Heart left ventricle (tissue), 16 donors: ENCODE measurements at regions not wholly inside any gene's neighbourhood (a gene's known extent, or its start where the extent isn't known, plus 50 kb on each side); places are given as distances from the start of the nearest gene placed in this dataset.

Source experiments
- ATAC-seq, 4 donors: fragments of 200-7000 bp; cut with Tn5 transposase; one replicate each; pipeline ENCODE4 v1.9.1; 2020 to 2022; ENCODE audit warnings: moderate library complexity in 4 of 4, mild to moderate bottlenecking in 3 of 4, moderate number of reproducible peaks in 1 of 4
- DNase-seq, 5 donors: peaks; one replicate each; pipeline ENCODE4 v3.0.0-alpha.2; 2020
- H3K27ac ChIP-seq, 12 donors: fragments of 200-600 bp; sonication (generic) in 4 of 12; one replicate each; pipeline versions ENCODE4 v1.5.0 to v1.8.0; 2016 to 2022; ENCODE audit warnings: mild to moderate bottlenecking in 2 of 12
- H3K27me3 ChIP-seq, 9 donors: fragments of 200-600 bp; sonication (generic) in 2 of 9; one replicate each; pipeline versions ENCODE4 v1.5.1 to v1.8.0; 2016 to 2022; ENCODE audit warnings: mild to moderate bottlenecking in 3 of 9
- H3K36me3 ChIP-seq, 9 donors: fragments of 200-600 bp; sonication (generic) in 2 of 9; one replicate each; pipeline versions ENCODE4 v1.5.0 to v1.8.0; 2018 to 2022; ENCODE audit warnings: mild to moderate bottlenecking in 2 of 9
- H3K4me1 ChIP-seq, 12 donors: fragments of 200-600 bp; sonication (generic) in 4 of 12; one replicate each; pipeline versions ENCODE4 v1.5.0 to v1.8.0; 2016 to 2022; ENCODE audit warnings: mild to moderate bottlenecking in 3 of 12
- H3K4me3 ChIP-seq, 12 donors: fragments of 200-600 bp; sonication (generic) in 4 of 12; one replicate each; pipeline versions ENCODE4 v1.5.0 to v1.8.0; 2017 to 2022; ENCODE audit warnings: mild to moderate bottlenecking in 9 of 12, moderate library complexity in 4 of 12
- H3K9me3 ChIP-seq, 12 donors: fragments of 200-600 bp; sonication (generic) in 4 of 12; one replicate each; pipeline versions ENCODE4 v1.5.0 to v1.8.0; 2016 to 2022; ENCODE audit warnings: mild to moderate bottlenecking in 1 of 12
- POLR2A ChIP-seq, 2 donors: fragments of 450-650 bp; IDR thresholded peaks; one replicate each; pipeline ENCODE4 v1.6.1; 2017; ENCODE audit warnings: antibody characterized with exemption in 2 of 2, mild to moderate bottlenecking in 2 of 2, moderate library complexity in 2 of 2
- WGBS, 4 donors: extraction: QIAGEN DNeasy Blood & Tissue Kit in 2 of 4; methylation state at CpG; one replicate each; pipeline versions ENCODE4 v1.1.5 to v1.1.7; 2013 to 2018; 5-methylcytosine and 5-hydroxymethylcytosine counted together
- intact Hi-C, 10 donors: fragments of 100-400 bp; cut with DNase I; formaldehyde crosslinking; loops; one replicate each; pipeline versions ENCODE4 v1.11.1 to v1.14.2; 2022
- TF ChIP-seq, protein P1 (sequence below), 12 donors: fragments of 200-600 bp; sonication (generic) in 4 of 12; IDR thresholded peaks; one replicate each; pipeline versions ENCODE4 v1.5.0 to v1.8.0; 2018 to 2022; ENCODE audit warnings: antibody characterized with exemption in 12 of 12, mild to moderate bottlenecking in 5 of 12
- donor health status: ischemic (EF 13 %, LVEDD 7.1; RV severe dilation, severe dysfunction).
- donor health status: healthy with polysubstance abuse.
- donor health status: DM: no; HTN: yes; CAD: no.
- donor health status: DM: no; HTN: no; CAD: no.
- donor health status: ischemic (EF 25% LVEDD 6.9; RV normal size, moderate dysfunction).
- donor health status: ischemic (EF 25% LVEDD 5.7; RV mildly dilated, moderate dysfunction).
- donor health status: healthy.
- donor health status: DM: yes; HTN: yes; CAD: no.
- donor health status: ischemic (EF 35%, LVEDD 5.7; RV mildly dilated, moderate dysfunction).
- donor health status: nonischemic (EF 11% LVEDD 7.7; RV severe dilation, severe dysfunction).
- donor health status: DM: yes; HTN: yes; CAD: no.
- donor health status: PGD.
- donor health status: ischemic (EF 29% LVEDD 5.4; RV normal size, mild dysfunction).
- donor health status: nonischemic (EF 23%, LVEDD 6.1; RV moderate dilation, normal function).

DNA sequence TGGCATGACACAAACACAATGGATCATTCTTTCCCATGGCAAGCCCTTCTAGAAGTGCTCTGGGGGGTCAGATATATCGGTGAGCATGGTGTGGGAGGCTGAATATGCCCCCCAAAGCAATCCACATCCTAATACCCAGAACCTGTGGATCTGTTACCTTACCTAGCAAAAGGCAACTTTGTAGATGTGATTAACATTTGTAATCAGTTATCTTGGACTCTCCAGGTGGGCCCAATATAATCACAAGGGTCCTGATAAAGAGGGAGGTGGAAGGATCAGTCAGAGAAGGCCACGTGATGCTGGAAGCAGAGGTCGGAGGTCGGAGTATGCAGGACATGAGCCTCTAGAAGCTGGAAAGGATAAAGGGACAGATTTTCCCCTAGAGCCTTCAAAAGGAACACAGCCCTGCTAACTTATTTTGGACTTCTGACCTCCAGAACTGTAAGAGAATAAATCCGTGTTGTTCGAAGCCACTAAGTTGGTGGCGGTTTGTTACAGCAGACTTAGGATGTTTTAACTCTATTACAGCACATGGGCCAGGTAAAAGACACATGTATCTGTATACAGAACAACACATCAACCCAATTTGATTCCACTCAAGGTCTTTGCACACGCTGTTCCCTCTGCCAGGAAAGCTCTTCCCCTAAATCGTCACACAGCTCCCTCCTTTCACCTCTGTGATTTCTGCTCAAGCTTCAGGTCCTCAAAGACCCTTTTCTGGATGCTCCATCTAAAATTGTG, 115.3 kb downstream of the NOG start:
- ATAC-seq = no peak
- H3K27me3 ChIP-seq = peaks cover 0 to 37% (median 0%) of the 10 kb centered on the region in 9 donors

DNA sequence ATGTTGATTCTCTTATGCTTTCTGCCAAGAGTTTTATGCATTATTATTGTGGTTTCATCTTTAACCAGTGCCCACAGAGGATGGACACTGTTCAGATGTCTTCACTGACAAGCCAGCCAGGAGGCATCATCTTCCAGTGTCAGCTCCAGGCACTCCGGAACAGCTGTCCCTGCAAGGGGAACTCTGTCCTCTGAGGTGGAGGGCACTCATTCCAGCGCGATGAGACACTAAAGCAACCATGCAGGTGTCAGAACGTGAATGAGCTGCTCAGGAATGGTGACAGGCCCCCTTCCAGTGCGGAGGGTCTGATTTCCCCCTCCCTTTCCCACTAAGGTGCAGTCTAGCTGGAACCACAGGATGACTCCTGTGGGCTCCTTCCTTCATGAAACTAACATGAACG, 117.5 kb downstream of the NOG start:
- Histone ChIP-seq H3K4me3 (no peak overlapping the region), H3K27me3 (peaks cover 0 to 24% (median 0%) of the 10 kb centered on the region in 9 donors), H3K36me3 (no peaks in the 10 kb centered on the region), H3K4me1 (no peaks in the 10 kb centered on the region), H3K9me3 (no peaks in the 10 kb centered on the region), H3K27ac (no peak overlapping the region)
- DNase-seq (no peak), ATAC-seq (no peak)
- TF ChIP-seq, protein P1, sequence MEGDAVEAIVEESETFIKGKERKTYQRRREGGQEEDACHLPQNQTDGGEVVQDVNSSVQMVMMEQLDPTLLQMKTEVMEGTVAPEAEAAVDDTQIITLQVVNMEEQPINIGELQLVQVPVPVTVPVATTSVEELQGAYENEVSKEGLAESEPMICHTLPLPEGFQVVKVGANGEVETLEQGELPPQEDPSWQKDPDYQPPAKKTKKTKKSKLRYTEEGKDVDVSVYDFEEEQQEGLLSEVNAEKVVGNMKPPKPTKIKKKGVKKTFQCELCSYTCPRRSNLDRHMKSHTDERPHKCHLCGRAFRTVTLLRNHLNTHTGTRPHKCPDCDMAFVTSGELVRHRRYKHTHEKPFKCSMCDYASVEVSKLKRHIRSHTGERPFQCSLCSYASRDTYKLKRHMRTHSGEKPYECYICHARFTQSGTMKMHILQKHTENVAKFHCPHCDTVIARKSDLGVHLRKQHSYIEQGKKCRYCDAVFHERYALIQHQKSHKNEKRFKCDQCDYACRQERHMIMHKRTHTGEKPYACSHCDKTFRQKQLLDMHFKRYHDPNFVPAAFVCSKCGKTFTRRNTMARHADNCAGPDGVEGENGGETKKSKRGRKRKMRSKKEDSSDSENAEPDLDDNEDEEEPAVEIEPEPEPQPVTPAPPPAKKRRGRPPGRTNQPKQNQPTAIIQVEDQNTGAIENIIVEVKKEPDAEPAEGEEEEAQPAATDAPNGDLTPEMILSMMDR (IDR thresholded peaks at IDR 0.05) = no peak
- no peak for TF ChIP-seq POLR2A (IDR thresholded peaks at IDR 0.05)
- intact Hi-C loops = loop anchor here in 8 of 10 donors (5.0 to 10.0 kb wide), 6 partner anchors 109 to 1186 kb away; no protein-coding TSS in a partner anchor
- 72 to 81% (median 76%) methylated on average over 6 of the region's 6 CpGs for WGBS, 4 donors

More for the DNA sequence above, 115.3 kb downstream of the NOG start:
- H3K4me1 ChIP-seq = no peaks in the 10 kb centered on the region
- TF ChIP-seq, protein P1 (IDR thresholded peaks at IDR 0.05) = no peak
- no peak for TF ChIP-seq POLR2A (IDR thresholded peaks at IDR 0.05)
- H3K4me3 ChIP-seq = no peak overlapping the region
- no peaks in the 10 kb centered on the region for H3K9me3 ChIP-seq
- 83 to 88% (median 87%) methylated on average over 9 of the region's 9 CpGs for WGBS, 4 donors
- no peaks in the 10 kb centered on the region for H3K36me3 ChIP-seq
- DNase-seq = no peak
- intact Hi-C loops = no loop called here
- no peak overlapping the region for H3K27ac ChIP-seq

DNA sequence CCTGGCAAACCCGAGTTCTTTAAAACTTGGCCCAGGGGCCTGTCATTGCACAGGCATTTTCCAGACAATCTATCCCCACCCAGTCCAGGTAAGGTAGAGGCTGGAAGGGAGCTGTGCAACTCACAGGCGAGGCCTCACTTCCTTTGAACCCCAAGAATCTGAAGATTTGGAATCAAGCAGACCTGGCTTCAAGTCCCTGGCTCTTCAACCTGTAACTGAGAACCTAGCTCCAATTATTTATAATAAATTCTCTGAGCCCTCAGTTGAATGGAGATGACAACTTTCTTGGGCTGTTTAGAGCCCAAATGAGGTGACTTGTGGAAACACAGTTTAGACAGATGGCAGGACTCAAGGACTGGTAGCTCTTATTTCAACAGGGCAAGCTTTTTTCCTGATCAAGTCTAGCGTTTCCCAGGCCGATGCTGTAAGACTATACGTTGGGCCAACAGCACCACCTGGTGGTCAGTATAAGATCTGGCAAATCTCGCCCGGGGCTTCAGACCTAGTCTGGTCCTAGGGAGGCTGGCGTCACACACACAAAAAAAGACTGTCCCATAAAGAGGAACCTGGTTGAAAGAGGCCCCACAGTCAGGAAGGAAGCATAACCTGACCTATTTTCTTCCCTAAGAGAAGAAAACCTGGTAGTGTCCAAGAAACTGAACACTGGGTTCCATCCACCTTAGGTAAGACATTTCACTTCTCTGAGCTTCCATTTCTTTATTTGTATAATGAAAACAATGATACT, 117.9 kb downstream of the C17orf67 start:
- Histone ChIP-seq H3K36me3 (no peaks in the 10 kb centered on the region), H3K9me3 (no peaks in the 10 kb centered on the region), H3K4me3 (no peak overlapping the region), H3K27ac (no peak overlapping the region), H3K4me1 (no peaks in the 10 kb centered on the region), H3K27me3 (peaks cover 0 to 14% (median 0%) of the 10 kb centered on the region in 9 donors)
- WGBS, 4 donors = 20 to 23% (median 20%) methylated on average over 8 of the region's 8 CpGs
- TF ChIP-seq, protein P1 (IDR thresholded peaks at IDR 0.05) = peak; percentile 71 to 92 (median 83)
- TF ChIP-seq POLR2A (IDR thresholded peaks at IDR 0.05) = no peak
- DNase-seq (peak; percentile 72 to 77 (median 74)), ATAC-seq (peak; percentile 80 to 94 (median 88))
- intact Hi-C loops = loop anchor here (1.0 to 10.0 kb wide), 13 partner anchors 123 to 1193 kb away; partner anchors contain the start of gene NOG (in 3 of the 10)

DNA sequence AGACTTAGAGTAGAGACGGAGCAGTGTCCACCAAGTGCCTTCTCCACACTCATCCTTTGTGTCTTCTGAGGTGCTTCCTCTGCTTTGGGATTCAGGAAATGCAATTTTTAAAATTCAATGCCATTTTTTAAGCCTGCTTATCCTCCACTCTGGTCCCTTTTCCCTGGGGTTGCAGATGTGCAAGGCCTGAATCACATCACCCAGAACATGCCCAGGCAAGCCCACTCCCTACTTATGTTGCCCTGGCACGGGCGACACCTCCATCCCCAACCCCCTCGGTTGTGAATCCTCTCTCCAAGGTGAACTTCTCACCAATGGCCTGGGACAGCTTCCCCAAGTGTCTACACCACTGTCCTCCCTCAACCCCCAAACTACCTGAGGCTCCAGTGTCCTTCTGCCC, 116.2 kb downstream of the C17orf67 start:
- H3K4me1 ChIP-seq = no peaks in the 10 kb centered on the region
- no peaks in the 10 kb centered on the region for H3K9me3 ChIP-seq
- no peak overlapping the region for H3K27ac ChIP-seq
- H3K4me3 ChIP-seq = no peak overlapping the region
- intact Hi-C loops = loop anchor here in 9 of 10 donors (2.0 to 10.0 kb wide), 11 partner anchors 125 to 1195 kb away; partner anchors contain the start of gene NOG (in 3 of the 9)
- 89 to 96% (median 92%) methylated on average over 4 of the region's 4 CpGs for WGBS, 4 donors
- no peak for DNase-seq
- no peak for ATAC-seq
- no peak for TF ChIP-seq POLR2A (IDR thresholded peaks at IDR 0.05)
- TF ChIP-seq, protein P1 (IDR thresholded peaks at IDR 0.05) = no peak
- no peaks in the 10 kb centered on the region for H3K36me3 ChIP-seq
- H3K27me3 ChIP-seq = peaks cover 0 to 14% (median 0%) of the 10 kb centered on the region in 9 donors
